ENCODE measurements at regions not wholly inside any gene's neighbourhood (a gene's known extent, or its start where the extent isn't known, plus 50 kb on each side); places are given as distances from the start of the nearest gene placed in this dataset.

- DNase-seq = no peak
Measured at GRCh38 chr12:24252602-24253001, 303.1 kb upstream of the SOX5 start.

GRCh38 chr12:24246934-24247333, 297.5 kb upstream of the SOX5 start:
- no peak for DNase-seq

GRCh38 chr12:24246376-24246775, 296.9 kb upstream of the SOX5 start:
- no peak for DNase-seq

DNA sequence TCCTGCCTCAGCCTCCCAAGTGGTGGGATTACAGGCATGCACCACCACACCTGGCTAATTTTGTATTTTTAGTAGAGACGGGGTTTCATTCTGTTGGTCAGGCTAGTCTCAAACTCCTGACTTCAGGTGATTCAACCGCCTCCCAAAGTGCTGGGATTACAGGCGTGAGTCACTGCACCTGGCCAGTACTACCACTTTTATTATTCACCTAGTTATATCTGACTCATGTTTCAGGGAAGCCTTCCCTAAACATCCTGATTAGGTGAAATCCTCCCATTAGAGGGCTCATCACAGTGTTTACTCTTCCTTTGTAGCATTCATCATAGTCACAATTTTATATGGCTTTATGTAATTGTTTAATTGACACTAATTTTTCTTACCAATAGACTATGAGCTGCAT, 295.3 kb upstream of the SOX5 start:
- DNase-seq = peak in 1 of 2 experiments; percentile 38

GRCh38 chr12:24244231-24244630, 294.8 kb upstream of the SOX5 start:
- no peak for DNase-seq

GRCh38 chr12:24240707-24241106, 291.2 kb upstream of the SOX5 start:
- DNase-seq = no peak

- no peak for DNase-seq
Measured at GRCh38 chr12:24233519-24234246, 284.2 kb upstream of the SOX5 start.

- DNase-seq = no peak
Measured at GRCh38 chr12:24232531-24232930, 283.1 kb upstream of the SOX5 start.

GRCh38 chr12:24231298-24231697, 281.8 kb upstream of the SOX5 start:
- DNase-seq = no peak

GRCh38 chr12:24230061-24230701, 280.7 kb upstream of the SOX5 start:
- peak in 1 of 2 experiments; percentile 32 for DNase-seq

GRCh38 chr12:24229031-24229700, 279.7 kb upstream of the SOX5 start:
- no peak for DNase-seq

- DNase-seq = no peak
Measured at GRCh38 chr12:24228371-24228770, 278.9 kb upstream of the SOX5 start.

DNA sequence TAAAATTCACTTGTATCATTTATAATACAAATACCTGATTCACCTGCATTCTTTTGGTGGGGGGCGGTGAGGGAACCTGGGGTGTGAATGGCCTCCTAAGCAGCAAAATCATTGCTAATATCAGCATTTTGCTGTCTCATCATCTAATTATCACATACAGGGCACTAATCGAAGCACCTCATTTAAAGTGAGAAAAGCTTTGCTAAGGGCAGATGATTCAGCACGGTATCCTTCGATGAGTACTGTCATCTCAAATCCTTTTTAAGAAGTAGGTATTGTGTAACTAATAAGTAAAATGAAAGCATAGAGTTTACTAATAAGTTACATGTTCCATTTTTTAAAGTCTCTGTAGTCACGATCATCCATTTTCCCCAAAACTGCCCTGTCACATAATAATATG, 278.1 kb upstream of the SOX5 start:
- DNase-seq = no peak

- no peak for DNase-seq
Measured at GRCh38 chr12:24226745-24227350, 277.4 kb upstream of the SOX5 start.

DNA sequence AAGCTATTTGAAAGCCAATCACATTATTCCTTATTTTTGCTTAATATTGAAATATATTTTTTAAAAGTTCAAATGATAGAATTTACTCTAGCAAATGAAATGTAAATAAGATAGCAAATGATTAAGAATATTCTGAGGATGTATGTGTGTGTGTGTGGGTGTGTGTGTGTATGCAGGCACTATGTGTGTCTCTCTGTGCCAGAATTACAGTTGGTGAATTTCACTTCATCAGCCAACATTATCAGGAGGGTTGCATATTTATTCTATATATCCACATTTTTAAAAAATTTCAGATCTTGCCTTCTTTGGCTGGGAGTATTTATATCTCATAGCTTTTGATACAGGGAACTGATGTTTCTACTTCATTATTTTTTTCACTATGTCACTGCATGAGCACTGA, 274.9 kb upstream of the SOX5 start:
- DNase-seq = no peak

- DNase-seq = no peak
Measured at GRCh38 chr12:24223926-24224325, 274.5 kb upstream of the SOX5 start.

GRCh38 chr12:24222968-24223367, 273.5 kb upstream of the SOX5 start:
- no peak for DNase-seq

DNA sequence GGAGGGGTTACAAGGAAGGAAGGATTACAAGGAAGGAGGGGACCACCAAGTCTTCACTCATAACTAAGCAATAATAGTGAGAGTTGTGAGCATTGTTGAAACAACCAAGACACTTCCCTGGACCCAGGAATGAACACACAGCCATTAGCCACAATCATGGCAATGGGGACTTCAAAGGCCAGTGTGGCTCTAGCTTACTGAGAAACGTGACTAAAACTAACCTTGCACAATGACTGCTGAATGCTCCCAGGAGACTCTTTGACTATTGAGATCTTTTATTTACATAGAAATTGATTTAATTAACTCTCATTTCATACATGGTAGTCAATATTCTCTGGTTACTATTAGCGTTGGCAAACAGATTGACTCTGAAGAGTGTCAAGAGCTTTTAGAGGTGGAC, 263.0 kb upstream of the SOX5 start:
- DNase-seq = peak in 1 of 2 experiments; percentile 44

- peak in 1 of 2 experiments; percentile 65 for DNase-seq
Measured at GRCh38 chr12:24206621-24207020, 257.2 kb upstream of the SOX5 start.

DNA sequence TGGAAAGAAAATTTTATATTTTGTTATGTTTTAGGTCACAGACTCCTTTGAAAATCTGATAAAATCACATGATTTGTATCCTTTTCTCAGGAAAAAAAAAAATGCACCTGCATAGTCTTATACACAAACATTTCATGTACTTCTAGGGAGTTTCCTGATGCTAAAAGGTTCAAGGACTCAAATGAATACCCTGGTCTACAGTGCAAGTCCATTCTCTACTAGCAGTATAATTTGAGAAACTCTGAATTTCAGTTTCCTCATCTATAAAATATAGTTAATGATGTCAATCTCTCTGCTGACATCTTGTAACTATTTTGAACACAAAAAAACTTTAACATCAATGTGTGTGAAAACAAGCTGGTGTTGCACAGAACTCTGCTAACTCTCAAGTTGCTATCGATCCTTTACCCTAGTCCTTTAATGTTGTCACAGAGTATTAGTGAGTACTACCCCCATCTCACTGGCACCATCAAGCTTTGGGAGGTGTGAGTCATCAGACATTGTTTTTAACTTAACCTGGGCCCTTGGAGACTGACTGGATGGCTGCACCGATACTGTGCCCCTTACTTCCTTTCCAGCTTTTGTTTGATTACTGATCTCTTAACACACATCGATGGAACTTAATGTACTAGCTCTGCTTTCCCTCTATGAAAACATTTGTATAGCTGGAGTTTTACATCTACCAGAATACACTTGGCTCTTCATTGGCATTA, 251.9 kb upstream of the SOX5 start:
- DNase-seq = no peak

DNA sequence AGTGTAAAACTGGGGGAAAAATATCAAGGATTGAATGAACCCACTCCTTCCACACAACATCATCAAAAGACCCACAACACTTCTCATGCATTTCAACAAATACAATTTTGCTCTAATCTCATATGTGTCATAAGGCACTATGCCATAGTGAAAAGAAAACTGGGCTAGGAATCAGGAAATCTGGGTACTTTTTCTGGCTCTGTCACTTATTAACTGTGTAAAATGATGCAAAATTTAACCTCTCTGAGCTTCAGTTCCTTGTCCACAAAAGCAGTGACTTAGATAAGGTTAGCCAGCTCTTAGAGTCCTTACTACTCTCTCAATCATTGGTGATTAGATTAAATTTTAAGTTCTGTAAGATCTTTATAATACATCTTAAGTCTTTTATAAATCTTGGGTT, 250.5 kb upstream of the SOX5 start:
- DNase-seq = no peak

DNA sequence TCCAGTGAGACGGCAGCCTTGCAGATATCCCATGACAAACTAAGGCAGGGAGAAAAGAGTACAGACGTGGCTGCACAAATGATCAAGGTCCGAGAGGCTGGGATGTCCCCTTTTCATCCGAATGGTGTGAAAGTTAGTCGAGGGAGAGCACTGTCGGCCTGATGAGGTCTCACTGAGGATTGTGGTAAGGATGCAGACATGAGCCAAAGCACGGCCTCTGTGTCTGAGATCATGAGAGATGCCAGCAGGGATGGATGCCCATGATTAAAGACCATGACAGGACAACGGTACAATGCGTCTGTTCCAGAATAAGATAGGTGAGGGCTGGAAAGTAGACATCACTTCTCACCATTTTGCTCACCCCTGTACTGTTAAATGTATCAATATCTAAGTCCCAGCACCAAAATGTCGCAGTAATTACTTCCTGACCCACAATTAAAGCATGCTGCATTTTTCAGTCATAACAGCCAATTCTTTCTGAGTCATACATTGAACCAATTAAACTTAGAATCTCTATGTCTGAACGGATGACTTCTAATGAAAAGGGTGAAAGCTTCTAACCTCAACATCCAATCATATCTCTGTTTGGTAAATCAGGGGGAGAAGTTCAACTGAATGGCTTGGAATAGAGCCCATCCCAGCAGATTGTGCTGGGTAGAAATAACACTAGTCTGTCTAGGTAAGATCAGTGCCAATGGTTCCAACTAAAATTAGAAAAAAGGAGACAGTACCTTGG, 249.6 kb upstream of the SOX5 start:
- DNase-seq = no peak

All from NCI-H2081 (cell line).